Large intestine (tissue), 3 donors: ENCODE measurements at regions not wholly inside any gene's neighbourhood (a gene's known extent, or its start where the extent isn't known, plus 50 kb on each side); places are given as distances from the start of the nearest gene placed in this dataset.

Experiments
- DNase-seq, 2 donors: peaks; one replicate each; pipeline versions ENCODE4 v3.0.0 to v3.0.0-alpha.2; 2013
- H3K27ac ChIP-seq: one replicate; pipeline ENCODE4 v1.5.1; 2013; ENCODE audit warnings: low read length
- H3K27me3 ChIP-seq: 2 replicates; pipeline ENCODE4 v1.6.1; 2013; ENCODE audit warnings: low read length; ENCODE audit not compliant: control insufficient read depth, insufficient read depth
- H3K36me3 ChIP-seq: 2 replicates; pipeline ENCODE4 v1.6.1; 2013; ENCODE audit warnings: low read length; ENCODE audit not compliant: control insufficient read depth, insufficient read depth
- H3K4me1 ChIP-seq: one replicate; pipeline ENCODE4 v1.6.1; 2013; ENCODE audit warnings: low read length; ENCODE audit not compliant: control insufficient read depth, insufficient read depth
- H3K4me3 ChIP-seq: one replicate; pipeline ENCODE4 v1.5.1; 2013; ENCODE audit warnings: low read length
- H3K9me3 ChIP-seq: one replicate; pipeline ENCODE4 v1.6.1; 2013; ENCODE audit warnings: mild to moderate bottlenecking, low read depth, low read length, moderate library complexity; ENCODE audit not compliant: control insufficient read depth
- whole genome bisulfite sequencing: methylation state at CpG from one replicate; pipeline ENCODE4 v1.1.5; 2013; ENCODE audit warnings: low lambda C conversion rate; ENCODE audit not compliant: insufficient coverage; 5-methylcytosine and 5-hydroxymethylcytosine counted together

DNA sequence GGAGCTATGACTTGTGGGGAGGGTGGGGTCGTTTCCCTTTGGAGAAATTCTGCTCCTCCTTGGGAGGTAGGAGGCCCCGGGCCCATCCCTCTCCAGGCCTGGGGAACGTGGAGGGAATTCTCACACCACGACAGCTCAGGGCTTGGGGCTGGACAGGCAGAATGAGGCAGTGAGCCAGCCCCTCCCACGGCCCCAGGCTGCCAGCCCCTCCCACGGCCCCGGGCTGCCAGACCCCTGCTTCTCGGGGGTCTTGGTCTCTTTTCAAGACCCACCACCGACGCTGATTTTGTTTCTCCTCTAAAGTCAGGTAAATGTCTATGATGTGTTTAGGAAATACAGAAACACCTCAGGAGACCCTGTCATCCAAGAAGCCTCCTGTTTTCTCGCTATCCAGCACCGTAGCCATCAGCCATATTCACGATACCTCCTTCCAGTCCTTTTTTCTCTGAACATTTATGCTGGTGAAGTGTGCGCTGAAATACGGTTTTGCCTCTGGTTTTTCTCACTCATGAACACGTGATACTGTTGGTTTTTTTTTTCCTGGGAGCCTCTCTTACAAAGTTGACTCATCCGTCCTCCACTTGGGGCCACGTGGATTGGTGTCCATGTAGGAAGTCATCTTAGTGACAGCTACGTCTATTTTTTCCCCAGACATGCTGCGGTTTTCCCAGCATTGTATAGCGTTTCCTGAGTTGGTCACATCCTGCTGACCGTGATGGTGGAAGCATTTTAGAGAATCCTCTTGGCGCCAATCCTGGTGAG, 1219.6 kb downstream of the BRD1 start:
- no peak overlapping the region for H3K27ac ChIP-seq
- H3K27me3 ChIP-seq: no peaks in the 10 kb centered on the region
- WGBS: 52% methylated on average over 6 of the region's 23 CpGs
- no peaks in the 10 kb centered on the region for H3K36me3 ChIP-seq
- peaks cover 12% of the 10 kb centered on the region for H3K9me3 ChIP-seq
- H3K4me1 ChIP-seq: no peaks in the 10 kb centered on the region
- no peak overlapping the region for H3K4me3 ChIP-seq
- no peak for DNase-seq

DNA sequence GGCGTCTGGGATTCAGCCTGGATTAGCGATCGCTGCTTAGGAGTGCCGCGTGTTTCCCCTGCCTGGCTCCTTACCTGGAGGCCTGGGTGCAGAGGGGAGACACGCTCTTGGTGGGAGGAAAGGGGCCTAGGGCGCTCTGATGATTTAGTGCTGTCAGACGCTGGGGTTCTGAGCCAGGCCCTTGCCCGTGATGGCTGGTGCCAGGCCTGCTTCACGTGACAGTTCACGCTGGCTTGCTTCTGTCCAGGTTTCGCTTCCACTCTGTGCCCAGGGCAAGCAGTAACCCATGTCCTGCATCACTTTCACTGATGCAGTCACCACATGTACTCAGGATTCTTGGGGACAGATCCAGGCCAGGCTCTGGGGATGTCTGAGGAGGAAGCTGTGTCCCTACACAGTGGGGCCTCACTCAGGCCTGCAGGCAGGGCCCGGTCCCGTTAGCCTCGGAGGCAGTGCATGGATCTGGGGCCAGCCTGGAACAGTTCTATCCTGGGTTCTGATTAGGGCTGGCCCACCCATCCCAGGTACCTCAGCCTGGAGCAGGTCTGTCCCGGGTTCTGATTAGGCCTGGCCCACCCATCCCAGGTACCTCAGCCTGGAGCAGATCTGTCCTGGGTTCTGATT, 1220.9 kb downstream of the BRD1 start:
- H3K27ac ChIP-seq: no peak overlapping the region
- DNase-seq: no peak
- H3K9me3 ChIP-seq: peaks cover 14% of the 10 kb centered on the region
- H3K4me3 ChIP-seq: no peak overlapping the region
- H3K27me3 ChIP-seq: no peaks in the 10 kb centered on the region
- no CpG with 5 or more reads among the region's 16 CpGs for WGBS
- H3K36me3 ChIP-seq: no peaks in the 10 kb centered on the region
- no peaks in the 10 kb centered on the region for H3K4me1 ChIP-seq

DNA sequence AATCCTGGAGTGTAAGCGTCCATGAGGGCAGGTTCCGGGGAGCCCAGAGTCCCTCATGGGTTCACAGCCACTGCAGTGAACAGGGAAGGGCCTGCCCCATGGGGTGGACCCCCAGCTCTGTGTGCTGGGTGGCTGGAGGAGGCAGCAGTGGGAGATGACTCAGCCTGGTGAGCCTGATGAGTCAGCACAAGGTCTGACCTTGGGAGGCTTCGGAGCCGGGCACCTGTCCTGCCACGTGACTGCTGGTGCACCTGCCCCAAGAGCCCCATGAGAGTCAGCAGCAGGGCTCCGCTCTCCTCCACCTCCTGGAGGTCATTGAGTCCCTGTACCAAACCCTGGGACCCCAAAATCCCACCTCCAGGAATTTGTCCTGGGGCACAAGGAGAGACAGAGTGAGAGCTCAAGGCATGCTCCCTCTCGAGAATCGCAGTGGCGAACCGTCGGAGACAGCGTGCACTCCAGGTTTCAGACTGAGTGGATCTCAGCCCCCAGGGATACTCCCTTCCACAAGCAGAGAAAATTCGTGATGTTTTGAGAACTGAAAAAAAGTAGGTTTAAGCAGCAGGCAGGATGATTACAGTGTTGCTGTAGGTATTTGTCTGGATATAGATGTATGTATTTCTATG, 1221.7 kb downstream of the BRD1 start:
- WGBS: 33% methylated on average over 1 of the region's 13 CpGs
- H3K4me3 ChIP-seq: no peak overlapping the region
- peaks cover 14% of the 10 kb centered on the region for H3K9me3 ChIP-seq
- no peaks in the 10 kb centered on the region for H3K27me3 ChIP-seq
- no peaks in the 10 kb centered on the region for H3K36me3 ChIP-seq
- DNase-seq: no peak
- no peak overlapping the region for H3K27ac ChIP-seq
- no peaks in the 10 kb centered on the region for H3K4me1 ChIP-seq

DNA sequence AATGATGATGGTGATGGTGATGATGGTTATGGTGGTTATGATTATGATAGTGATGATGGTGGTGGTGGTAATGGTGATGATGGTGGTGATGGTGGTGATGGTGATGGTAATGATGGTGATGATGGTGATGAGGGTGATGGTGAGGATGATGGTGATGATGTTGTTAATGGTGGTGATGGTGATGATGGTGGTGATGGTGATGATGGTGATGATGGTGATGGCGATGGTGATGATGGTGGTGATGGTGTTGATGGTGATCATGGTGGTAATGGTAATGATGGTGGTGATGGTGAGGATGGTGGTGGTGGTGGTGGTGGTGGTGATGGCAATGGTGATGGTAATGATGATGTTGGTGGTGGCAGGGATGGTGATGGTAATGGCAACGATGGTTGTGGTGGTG, 1222.5 kb downstream of the BRD1 start:
- H3K4me1 ChIP-seq: no peaks in the 10 kb centered on the region
- no CpG with 5 or more reads among the region's 2 CpGs for WGBS
- H3K9me3 ChIP-seq: peaks cover 11% of the 10 kb centered on the region
- no peaks in the 10 kb centered on the region for H3K36me3 ChIP-seq
- no peak for DNase-seq
- no peak overlapping the region for H3K27ac ChIP-seq
- no peaks in the 10 kb centered on the region for H3K27me3 ChIP-seq
- no peak overlapping the region for H3K4me3 ChIP-seq

DNA sequence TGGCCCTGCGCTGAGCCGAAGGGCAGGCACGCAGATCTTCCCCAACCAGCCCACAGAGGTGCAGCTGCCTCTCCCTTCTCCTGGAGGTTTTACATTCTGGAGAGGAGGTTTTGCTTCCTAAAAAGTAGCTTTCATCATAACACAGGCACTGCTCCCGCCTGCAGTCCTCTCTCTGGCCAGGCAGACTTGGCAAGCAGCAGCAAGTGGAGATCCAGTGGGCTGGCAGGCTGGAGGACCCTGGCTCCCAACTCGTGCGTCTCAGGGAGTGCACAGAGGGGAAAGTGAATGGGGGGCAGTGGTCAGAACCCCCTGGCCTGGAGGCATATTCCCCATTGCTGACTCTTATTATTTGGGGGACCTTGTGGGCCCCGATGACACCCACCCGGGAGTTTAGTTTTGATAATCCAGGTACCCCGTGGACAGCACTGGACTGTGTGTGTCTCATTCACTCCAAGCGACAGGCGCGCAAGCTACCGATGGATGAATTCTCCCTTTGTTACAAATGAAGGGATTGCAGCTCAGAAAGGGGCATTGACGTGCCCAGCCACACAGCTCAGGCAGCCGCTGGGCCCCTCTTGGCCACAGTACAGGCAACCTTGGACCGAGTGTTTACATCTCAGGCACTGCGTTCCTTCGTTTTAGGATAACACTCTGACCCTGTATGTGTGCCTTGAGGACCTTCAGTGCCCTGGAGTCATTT, 1223.9 kb downstream of the BRD1 start:
- H3K4me1 ChIP-seq: no peaks in the 10 kb centered on the region
- H3K36me3 ChIP-seq: no peaks in the 10 kb centered on the region
- DNase-seq: no peak
- H3K27ac ChIP-seq: no peak overlapping the region
- no peaks in the 10 kb centered on the region for H3K27me3 ChIP-seq
- H3K9me3 ChIP-seq: peaks cover 9% of the 10 kb centered on the region
- H3K4me3 ChIP-seq: no peak overlapping the region
- no CpG with 5 or more reads among the region's 18 CpGs for WGBS

DNA sequence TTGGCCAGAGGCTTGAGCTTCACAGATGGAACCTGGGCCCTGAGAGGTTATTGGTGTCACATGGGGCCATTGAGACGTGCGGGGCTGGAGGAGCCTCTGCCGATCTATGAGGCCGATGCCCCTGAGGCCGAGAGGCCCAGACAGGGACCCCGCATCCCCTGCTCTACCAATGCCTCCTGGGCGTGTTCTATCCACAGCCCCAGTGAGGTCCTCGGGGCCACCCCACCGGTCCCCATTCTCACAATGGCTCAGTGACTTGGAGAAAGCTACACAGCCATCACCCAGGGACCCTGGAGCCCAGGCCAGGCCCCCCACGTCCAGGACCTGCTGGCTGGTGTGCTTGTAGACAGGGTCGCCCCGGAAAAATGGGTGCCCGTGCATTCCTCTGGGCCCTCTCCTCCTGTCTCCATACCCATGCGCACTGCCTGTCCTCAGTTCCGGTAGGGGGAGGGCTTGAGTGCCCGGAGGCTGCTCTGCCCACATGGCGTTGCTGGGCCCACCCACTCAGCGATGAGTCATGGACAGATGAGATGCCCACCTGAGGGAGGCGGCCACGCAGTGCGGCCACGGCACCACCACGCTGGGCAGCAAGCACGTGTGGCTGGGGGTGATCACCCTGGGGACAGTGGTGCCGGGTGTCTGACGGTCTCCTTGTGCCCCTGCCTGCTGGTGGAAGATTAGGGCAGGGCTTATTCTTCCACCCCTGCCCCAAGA, 1224.7 kb downstream of the BRD1 start:
- WGBS: no CpG with 5 or more reads among the region's 26 CpGs
- Histone ChIP-seq H3K27ac (no peak overlapping the region), H3K4me3 (no peak overlapping the region), H3K27me3 (no peaks in the 10 kb centered on the region), H3K36me3 (no peaks in the 10 kb centered on the region), H3K4me1 (no peaks in the 10 kb centered on the region), H3K9me3 (peaks cover 9% of the 10 kb centered on the region)
- no peak for DNase-seq

DNA sequence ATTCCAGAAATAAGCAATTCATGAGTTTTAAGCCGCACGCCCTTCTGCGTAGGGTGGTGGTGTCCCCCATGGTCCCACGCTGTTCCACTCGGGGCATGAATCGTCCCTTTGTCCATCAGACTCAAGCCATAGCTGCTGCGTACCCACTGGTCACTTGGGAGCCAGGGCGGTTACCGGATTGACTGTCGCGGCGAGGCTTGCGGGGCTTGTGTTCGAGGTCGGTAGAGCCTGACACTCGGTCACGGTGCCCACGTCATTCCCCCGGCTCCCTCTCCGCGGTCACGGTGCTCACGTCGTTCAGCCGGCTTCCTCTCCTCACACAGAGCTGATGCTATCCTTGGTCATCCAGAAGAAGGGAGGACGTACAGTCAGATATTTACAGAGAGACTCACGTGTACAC, 1227.0 kb downstream of the BRD1 start:
- no peak overlapping the region for H3K4me3 ChIP-seq
- DNase-seq: no peak
- H3K36me3 ChIP-seq: no peaks in the 10 kb centered on the region
- H3K9me3 ChIP-seq: peaks cover 9% of the 10 kb centered on the region
- WGBS: no CpG with 5 or more reads among the region's 27 CpGs
- no peaks in the 10 kb centered on the region for H3K4me1 ChIP-seq
- no peaks in the 10 kb centered on the region for H3K27me3 ChIP-seq
- H3K27ac ChIP-seq: no peak overlapping the region

DNA sequence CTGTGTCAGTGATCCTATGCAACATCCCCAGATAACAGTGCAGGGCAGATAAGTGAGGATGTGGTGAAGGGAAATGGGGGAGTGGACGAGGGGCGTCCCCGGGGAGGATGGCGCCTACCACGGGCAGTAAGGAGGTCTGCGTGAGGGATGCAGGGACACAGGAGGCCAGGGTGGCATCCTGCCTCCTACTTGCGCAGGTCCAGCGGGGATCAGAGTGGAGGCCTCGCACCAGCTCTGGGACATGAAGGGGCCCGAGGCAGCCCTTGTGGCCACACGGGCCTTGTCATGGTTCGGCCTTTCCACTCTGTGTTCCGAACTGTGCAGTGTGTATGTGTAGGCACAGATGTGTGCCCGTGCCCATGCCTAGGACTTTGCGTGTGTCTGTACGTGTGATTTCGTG, 1227.5 kb downstream of the BRD1 start:
- Histone ChIP-seq H3K4me3 (no peak overlapping the region), H3K9me3 (peaks cover 9% of the 10 kb centered on the region), H3K4me1 (no peaks in the 10 kb centered on the region), H3K27ac (no peak overlapping the region), H3K27me3 (no peaks in the 10 kb centered on the region), H3K36me3 (no peaks in the 10 kb centered on the region)
- no CpG with 5 or more reads among the region's 17 CpGs for WGBS
- no peak for DNase-seq

DNA sequence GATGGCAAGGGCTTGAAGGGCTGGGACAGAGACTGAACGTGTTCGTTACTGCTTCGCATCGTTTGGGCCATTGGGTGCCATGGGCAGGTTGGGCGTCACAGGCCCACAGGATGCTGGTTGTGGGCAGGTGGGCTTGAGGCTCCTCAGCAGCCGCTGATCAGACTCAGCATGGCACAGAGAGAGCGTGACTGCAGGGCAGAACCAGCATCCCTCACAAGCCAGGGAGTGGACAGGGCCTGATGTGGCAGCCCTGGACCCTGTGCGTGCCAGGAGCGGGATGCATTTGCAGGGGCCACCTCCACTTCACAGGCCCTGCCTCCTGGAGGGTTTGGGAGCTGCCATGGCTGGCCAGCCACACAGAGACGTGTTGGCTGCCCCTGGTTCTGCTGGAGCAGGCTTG, 1228.3 kb downstream of the BRD1 start:
- no peaks in the 10 kb centered on the region for H3K27me3 ChIP-seq
- no peaks in the 10 kb centered on the region for H3K4me1 ChIP-seq
- DNase-seq: no peak
- WGBS: no CpG with 5 or more reads among the region's 10 CpGs
- H3K4me3 ChIP-seq: no peak overlapping the region
- no peak overlapping the region for H3K27ac ChIP-seq
- no peaks in the 10 kb centered on the region for H3K36me3 ChIP-seq
- peaks cover 9% of the 10 kb centered on the region for H3K9me3 ChIP-seq
